Medulla oblongata (tissue), 1 donor: ENCODE measurements at regions not wholly inside any gene's neighbourhood (a gene's known extent, or its start where the extent isn't known, plus 50 kb on each side); places are given as distances from the start of the nearest gene placed in this dataset.
A peak's percentile ranks its signal among the peaks of the same experiment; 100 is the strongest.
"Not testable (repeated sequence)": the region's sequence is repeated elsewhere in the genome, so short reads cannot be mapped to it uniquely, and the experiment has no call there.

Experiments used
- DNase-seq: peaks from one replicate; pipeline ENCODE4 v3.0.0-alpha.2; 2015; ENCODE audit errors: extremely low spot score

DNA sequence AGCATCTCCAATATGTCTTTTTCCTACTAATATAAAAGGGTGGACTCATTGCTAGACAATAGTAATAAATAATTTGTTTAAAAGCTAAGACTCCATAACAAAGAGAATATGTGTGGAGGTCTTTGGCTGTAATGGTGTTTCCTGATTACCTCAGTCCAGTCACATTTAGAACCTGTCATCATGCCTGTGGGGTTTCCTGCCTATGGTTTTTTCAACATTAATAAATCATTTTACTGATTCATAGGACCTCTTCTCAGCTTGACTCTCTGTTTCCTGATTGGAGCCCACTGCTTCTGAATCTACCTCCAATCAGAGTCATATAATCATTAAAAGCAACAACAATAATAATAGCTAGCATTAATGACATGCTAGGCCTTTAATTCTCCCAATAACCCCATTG is 52.4 kb upstream of the GNAI1 start:
- DNase-seq, result no peak

DNA sequence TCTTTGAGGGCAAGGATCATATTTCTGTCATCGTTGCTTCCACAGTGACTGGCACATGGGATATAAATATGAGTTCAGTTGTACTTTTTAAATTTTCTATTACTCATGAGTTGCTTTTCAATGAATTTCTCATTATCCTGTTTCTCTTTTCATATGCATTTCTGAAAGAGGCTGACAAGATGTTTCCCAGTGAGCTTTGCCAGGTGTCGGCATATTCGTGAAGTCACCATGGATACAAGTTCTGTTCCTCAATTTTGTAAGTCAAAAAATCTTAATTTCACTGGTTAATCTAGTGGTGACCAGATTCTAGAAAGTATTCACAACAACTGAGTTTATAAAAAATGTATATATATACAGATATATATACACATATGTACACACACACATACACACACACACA is 55.7 kb upstream of the GNAI1 start:
- no peak for DNase-seq

DNA sequence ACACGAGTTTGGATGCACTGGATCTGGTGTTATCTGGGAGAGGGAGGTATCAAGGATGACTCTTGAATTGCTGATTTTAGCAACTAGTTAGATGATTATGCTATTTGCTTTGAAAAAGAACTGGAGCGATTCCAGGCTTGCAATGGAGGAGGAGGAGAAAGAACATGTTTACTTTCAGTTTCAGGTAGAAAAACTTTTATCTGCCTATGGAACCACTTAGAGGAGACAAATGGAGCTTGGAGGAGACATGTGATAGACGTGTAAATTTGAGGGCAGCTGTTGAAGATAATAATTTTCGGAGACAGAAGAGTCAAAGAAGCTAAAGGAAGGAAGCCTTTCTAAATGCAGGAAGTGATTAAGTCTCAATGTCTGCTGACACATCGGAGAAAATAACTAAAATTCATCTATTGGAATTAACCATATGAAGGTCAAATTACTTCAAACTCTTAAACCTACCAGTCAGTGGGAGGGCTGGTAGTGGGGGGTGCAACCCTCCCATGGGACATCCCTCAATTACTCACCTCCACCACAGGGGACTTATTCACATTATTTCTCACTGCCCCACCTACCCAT is 56.4 kb upstream of the GNAI1 start:
- DNase-seq, result no peak

- DNase-seq, result no peak
These were observed 64.2 kb upstream of the GNAI1 start for GRCh38 chr7:80070391-80070790.

- no peak for DNase-seq
These were observed 68.0 kb upstream of the GNAI1 start for GRCh38 chr7:80066639-80067038.

DNA sequence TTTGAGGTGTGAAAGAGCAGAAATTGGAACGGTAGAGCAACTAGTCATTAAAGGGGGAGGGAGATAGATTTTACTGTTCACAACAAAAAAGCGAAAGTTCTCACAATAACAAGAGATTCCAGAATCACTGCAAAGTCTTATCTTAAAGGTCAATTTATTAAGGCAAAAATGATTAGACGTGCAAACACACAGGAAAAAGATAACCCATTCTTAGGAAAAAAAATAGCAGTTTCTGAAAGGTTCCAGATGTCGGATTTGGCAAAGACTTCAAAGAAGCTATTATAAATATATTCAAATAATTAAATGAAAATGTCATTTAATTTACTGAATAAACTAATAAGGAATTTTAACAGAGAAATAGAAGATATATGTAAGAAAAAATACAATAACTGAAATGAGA is 70.8 kb upstream of the GNAI1 start:
- no peak for DNase-seq

DNA sequence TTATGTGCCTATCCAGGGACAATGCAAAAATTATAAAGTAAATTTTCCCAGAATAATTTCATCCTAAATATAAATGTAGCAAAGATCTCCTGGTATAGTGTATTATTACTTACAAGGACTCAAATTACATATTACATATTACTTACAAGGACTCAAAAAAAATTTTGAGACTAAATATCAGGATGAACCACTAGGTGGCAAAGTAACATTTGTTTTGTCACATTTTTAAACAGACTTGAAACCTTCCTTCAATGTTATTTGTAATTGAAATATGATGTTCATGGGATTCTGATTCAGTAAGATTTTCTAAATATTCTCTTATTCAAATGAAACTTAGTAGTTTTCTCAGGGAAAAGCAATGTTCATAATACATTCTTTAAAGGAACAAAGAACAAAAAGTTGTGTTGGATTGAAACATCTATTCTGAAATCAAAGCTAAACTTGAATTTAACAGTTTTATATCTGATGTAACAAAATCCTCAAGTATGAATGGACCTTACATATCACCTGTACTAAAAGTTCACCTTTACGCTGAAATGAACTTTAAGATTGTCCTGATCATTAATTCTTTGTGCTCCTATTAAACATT is 74.3 kb upstream of the GNAI1 start:
- peak; percentile 81 for DNase-seq

DNA sequence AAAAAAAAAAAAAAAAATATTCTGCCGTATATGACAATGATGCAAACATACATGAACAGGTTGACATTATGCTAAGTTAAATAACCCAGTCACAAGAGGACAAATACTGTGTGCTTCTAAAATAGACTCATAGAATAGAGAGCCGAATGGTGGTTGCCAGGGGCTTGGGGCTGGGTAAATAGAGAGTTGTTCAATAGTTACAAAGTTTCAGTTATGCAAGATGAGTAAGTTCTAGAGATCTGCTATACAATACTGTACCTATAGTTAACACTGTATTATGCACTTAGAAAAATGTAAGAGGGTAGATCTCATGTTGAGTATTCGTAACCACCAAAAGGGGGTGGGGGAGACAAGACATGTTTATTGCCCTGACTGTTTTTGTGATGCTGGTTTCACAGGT is 77.1 kb upstream of the GNAI1 start:
- no peak for DNase-seq

- DNase-seq, result no peak
These were observed 80.3 kb upstream of the GNAI1 start for GRCh38 chr7:80054356-80054755.

DNA sequence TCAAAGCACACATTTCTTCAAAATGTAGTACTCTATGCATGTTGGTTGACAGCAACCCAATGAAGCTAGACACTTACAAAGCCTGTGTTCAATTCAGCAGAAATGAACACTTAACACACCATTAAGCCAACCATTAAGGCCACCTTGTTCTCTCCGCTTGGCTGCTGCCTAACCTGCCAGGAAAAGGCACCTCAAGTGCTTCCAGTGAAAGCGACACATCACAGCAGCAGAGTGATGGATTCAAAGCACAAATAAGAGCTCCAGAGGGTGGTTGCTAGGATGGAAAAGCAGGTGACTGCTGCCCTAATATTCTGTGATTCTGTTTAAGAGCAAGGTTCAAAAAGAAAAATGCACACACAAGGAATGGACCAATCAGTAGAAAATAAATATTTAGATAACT is 81.5 kb upstream of the GNAI1 start:
- DNase-seq, result no peak

DNA sequence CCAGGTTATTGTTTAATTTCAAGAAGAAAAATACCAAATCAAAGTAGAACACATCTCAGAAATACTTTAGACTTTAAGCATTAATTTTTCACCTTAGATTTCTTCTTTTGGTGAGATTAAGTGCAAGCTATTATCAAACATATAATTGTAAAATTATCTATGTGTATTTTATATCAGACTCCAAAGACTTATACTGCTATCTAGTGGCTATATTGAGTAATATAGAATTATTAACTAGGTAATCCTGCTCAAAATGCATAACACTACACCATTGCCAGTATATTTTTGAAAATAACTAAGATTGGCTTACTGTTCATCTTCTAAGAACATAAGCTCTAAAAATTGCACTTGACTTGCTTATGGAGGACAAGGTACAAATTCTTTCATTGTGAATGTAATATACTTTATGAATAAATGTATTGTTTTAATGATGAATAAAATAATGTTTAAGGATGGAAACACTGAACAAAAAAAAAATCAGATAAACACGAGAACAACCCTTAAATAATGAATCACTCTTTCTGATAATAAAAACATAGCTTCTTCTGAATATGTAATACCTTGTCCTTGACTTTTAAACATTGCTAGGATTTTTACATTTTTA is 86.7 kb upstream of the GNAI1 start:
- no peak for DNase-seq

DNA sequence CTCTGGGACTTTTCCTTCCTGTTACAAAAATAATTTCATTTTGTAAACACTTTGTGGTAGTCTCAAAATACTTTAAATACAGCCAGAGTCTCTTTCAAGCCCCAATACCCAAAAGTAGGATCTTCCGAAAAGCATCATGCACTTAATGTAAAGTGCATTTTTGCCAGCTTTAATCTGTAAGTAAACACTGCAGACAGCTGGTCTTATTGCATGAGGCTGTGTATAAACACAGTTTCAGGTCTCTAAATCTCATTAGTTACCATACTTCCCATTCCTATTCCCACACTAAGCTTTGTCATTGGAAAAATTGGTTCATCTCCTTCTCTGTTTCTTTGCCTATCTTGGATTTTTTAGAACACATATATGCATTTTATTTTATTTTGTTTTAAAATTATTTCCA is 87.6 kb upstream of the GNAI1 start:
- DNase-seq, result no peak

DNA sequence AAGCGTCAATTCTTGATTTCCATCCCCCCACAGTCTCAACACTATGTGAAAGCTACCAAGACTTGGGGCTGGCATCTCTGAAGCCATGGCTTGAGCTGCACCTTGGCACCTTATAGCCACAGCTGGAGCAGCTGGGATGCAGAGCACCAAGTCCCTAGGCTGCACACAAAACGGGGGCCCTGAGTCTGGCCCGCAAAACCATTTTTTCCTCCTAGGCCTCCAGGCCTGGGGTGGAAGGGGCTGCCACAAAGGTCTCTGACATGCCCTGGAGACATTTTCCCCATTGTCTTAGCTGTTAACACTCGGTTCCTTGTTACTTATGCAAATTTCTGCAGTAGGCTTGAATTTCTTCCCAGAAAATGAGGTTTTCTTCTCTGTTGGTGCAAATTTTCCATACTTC is 89.8 kb upstream of the GNAI1 start:
- DNase-seq, result no peak

- no peak for DNase-seq
These were observed 93.9 kb upstream of the GNAI1 start for GRCh38 chr7:80040752-80041151.

DNA sequence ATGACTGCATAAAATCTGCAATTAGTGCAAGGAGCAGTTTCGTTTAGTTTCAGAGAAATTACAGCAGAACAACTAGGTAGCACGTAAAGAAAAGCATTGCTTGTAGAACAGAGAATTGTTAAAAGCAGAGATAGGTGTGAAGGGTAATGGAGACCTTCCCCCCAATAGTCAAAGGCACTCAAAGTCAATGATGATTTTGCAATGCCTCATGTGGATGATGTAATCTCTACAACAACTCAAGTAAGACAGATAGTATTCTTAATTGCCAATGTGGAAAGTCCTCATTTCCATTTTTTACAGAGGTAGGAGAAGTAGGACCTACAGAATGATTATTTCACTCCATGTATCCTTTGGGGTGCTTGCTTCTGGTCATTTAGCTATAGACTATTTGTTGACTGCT is 94.3 kb upstream of the GNAI1 start:
- no peak for DNase-seq

DNA sequence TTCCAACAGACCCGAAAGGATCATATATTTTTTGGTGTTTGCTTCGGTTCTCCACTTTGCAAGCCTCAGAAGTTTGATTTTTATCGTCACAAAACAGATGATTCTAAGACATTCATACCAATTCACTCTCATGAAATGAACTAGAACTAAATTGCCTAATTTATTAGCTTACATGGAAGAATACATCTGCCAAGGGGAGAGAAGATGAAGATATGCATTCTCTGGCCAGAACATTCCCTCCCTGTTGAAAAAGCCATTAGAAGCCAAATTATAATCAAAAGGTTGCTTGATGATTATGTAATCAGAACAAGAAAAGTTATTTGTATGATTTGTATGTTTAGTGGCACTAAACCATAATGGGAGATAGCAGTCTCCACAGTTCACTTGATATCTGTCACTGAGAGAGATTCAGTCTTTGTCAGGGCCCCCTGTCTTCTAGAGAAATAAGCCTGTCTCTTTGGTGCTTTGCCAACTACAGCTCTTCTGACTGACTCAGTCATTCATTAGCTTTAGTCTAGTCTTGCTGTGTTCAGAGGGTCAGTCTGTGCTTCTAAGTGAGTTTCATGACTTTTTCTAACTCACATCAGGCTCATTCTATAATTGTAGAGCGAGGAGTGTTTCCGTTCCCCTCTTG is 95.3 kb upstream of the GNAI1 start:
- no peak for DNase-seq

- no peak for DNase-seq
These were observed 96.9 kb upstream of the GNAI1 start for GRCh38 chr7:80037689-80038088.

DNA sequence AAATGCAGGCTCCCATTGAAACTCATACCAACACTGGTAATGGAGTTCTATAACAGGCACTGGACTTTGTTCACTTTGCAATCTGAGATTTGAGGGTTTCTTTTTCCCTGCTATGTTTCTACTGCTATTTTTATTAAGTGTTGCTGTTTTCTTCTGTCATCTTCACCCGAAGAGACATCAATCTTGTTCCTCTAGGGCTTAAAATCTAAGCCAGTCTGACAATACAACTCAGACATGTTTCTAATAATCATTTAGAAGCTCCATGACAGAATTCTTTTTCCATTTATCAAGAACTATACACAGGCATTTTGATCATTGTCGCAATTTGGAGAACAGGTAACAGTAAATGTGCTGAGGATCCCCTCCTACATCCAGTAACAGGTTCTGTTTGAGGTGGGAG is 98.5 kb upstream of the GNAI1 start:
- no peak for DNase-seq

- DNase-seq, result no peak
These were observed 105.9 kb upstream of the GNAI1 start for GRCh38 chr7:80028717-80029116.

DNA sequence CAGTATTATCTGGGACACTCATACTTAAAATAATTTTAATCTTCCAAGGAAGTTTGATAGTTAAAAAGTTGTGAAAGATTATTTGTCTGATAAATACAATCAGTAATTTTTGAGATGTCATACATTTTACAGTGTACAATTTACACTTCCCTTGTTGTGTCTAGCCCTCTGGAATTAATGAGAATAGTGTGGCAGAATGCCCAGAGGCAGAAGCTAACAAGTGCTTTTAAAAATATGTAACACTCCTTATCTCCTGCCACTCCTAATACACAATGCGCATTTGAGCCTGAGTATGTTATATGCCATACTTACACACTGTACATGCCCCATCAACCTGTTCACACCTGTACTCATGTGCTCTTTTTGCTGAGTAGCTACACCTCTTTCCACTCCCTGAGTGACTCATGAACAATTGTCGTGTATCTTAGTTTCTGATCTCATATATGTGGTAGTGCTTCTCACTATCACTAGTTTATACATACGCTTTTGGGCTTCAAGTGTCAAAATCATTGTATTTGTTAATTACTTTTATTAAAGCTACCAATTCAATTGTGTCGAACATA is 106.9 kb upstream of the GNAI1 start:
- DNase-seq, result no peak

DNA sequence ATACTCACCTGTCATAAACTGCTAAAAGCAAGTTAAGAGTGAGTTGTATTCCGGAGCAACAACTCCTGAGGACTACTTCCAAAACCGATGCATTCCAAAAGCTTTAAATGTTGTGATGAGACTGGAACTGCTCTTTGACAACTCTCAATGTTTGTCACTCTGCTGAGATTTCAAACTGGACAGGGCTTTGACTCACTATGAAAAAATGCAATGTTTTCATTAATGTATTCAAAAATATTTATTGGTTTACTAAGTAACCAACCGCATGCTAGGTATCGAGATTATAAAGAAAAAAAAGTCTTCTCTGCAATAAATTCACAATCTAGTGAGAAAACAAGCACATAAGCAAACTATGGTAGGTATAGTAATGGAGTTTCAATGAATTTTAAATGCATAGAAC is 107.9 kb upstream of the GNAI1 start:
- DNase-seq, result no peak

GRCh38 chr7:80020277-80020676 is 114.4 kb upstream of the GNAI1 start:
- DNase-seq, result not testable (repeated sequence)

DNA sequence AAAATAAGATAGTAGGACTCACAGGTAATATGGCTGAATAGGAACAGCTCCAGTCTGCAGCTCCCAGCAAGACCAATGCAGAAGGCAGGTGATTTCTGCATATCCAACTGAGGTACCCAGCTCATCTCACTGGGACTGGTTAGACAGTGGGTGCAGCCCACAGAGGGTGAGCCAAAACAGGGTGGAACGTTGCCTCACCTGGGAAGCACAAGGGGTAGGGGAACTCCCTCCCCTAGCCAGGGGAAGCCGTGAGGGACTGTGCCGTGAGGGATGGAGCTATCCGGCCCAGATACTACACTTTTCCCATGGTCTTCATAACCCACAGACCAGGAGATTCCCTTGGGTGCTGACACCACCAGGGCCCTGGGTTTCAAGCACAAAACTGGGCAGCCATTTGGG is 114.8 kb upstream of the GNAI1 start:
- not testable (repeated sequence) for DNase-seq
